Kidney (tissue), 13 donors: ENCODE measurements at regions not wholly inside any gene's neighbourhood (a gene's known extent, or its start where the extent isn't known, plus 50 kb on each side); places are given as distances from the start of the nearest gene placed in this dataset.

Experiments
- DNase-seq, 5 donors: peaks; one replicate each; pipeline ENCODE4 v3.0.0-alpha.2; 2013 to 2020
- FAIRE-seq: peaks from 2 replicates; lab custom pipeline; 2012; peaks lifted over from hg19 to GRCh38; lab: Jason Lieb, UNC
- H3K27ac ChIP-seq, 2 donors: one replicate each; pipeline ENCODE4 v1.7.0; 2013; ENCODE audit warnings: low read depth in 2 of 2, low read length in 2 of 2, inconsistent platforms in 1 of 2
- H3K27me3 ChIP-seq: one replicate; pipeline ENCODE4 v1.7.1; 2013; ENCODE audit warnings: low read length, inconsistent platforms; ENCODE audit not compliant: control insufficient read depth, insufficient read depth
- H3K36me3 ChIP-seq, 3 donors: one replicate each; pipeline versions ENCODE4 v1.7.0 to v1.7.1; 2013; ENCODE audit warnings: low read length in 3 of 3, control low read depth in 1 of 3, inconsistent platforms in 1 of 3; ENCODE audit not compliant: insufficient read depth in 3 of 3, control insufficient read depth in 2 of 3
- H3K4me1 ChIP-seq, 3 donors: one replicate each; pipeline versions ENCODE4 v1.7.0 to v1.7.1; 2013; ENCODE audit warnings: low read length in 3 of 3, inconsistent platforms in 1 of 3, low read depth in 1 of 3; ENCODE audit not compliant: control insufficient read depth in 2 of 3, insufficient read depth in 2 of 3
- H3K4me3 ChIP-seq, 3 donors: one replicate each; pipeline versions ENCODE4 v1.7.0 to v1.8.1; 2013; ENCODE audit warnings: low read length in 3 of 3, control low read depth in 1 of 3, inconsistent platforms in 1 of 3
- H3K9ac ChIP-seq, 3 donors: one replicate each; pipeline versions ENCODE4 v1.7.0 to v1.7.1; 2013; ENCODE audit warnings: low read length in 3 of 3, control low read depth in 1 of 3, inconsistent platforms in 1 of 3
- H3K9me3 ChIP-seq, 3 donors: one replicate each; pipeline versions ENCODE4 v1.7.0 to v1.7.1; 2013; ENCODE audit warnings: low read length in 3 of 3, control low read depth in 1 of 3, inconsistent platforms in 1 of 3; ENCODE audit not compliant: control insufficient read depth in 2 of 3, insufficient read depth in 1 of 3
- intact Hi-C: fragments of 100-400 bp; cut with DNase I; formaldehyde crosslinking; loops from one replicate; pipeline ENCODE4 v1.11.1; 2022
- TF ChIP-seq, protein P1 (sequence below): IDR thresholded peaks from 3 replicates; pipeline ENCODE4 v1.5.1; 2012; ENCODE audit warnings: mild to moderate bottlenecking, moderate library complexity, borderline replicate concordance; ENCODE audit not compliant: insufficient read depth; ENCODE audit errors: extremely low read depth
- donor health status: control.
- donor health status: control.
- donor health status: control.
- donor health status: control.
- donor health status: control.
- donor health status: DM: yes; HTN: yes; CAD: no.
- donor health status: Normal renal cell carcinoma (clear cell type).

DNA sequence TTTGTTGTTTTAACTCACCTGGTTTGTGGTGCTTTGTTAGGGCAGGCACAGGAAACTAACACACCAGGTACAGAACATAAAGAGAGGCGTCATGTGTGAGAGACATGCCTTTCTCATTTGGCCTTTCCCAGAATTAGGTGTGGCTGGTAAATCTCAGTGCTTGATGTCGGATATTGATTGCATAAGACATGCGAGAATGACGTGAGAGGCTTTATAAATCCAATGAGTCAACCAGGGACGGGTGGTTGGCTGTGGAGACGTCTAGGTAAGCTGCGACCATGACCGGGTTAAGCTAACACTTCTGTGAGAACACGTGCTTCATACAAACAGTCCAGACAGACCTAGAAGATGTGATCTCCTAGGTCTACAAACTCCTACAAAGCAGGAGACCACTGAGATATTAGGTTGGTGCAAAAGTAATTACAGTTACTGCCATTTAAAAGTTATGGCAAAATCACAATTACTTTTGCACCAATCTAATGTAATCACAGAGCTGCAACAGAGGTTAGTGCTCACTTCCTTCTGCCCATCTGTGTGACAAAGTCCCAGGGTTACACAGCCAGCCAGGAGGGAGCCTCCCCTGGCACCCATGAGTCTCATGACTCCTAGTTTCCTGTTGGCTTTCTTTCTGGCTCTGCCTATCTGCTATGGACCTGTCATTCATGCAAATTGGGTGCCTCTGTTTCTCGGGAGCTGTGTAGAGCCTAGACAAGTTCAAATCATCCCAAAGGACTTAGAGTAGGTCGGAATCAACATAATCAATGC lies 98.9 kb upstream of the ATP8B1 start:
- H3K27ac ChIP-seq, result no peak overlapping the region
- TF ChIP-seq, protein P1, sequence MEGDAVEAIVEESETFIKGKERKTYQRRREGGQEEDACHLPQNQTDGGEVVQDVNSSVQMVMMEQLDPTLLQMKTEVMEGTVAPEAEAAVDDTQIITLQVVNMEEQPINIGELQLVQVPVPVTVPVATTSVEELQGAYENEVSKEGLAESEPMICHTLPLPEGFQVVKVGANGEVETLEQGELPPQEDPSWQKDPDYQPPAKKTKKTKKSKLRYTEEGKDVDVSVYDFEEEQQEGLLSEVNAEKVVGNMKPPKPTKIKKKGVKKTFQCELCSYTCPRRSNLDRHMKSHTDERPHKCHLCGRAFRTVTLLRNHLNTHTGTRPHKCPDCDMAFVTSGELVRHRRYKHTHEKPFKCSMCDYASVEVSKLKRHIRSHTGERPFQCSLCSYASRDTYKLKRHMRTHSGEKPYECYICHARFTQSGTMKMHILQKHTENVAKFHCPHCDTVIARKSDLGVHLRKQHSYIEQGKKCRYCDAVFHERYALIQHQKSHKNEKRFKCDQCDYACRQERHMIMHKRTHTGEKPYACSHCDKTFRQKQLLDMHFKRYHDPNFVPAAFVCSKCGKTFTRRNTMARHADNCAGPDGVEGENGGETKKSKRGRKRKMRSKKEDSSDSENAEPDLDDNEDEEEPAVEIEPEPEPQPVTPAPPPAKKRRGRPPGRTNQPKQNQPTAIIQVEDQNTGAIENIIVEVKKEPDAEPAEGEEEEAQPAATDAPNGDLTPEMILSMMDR, result no peak
- H3K9ac ChIP-seq, result no peak overlapping the region
- no peak overlapping the region for H3K4me3 ChIP-seq
- H3K9me3 ChIP-seq, result peaks cover 0 to 2% (median 0%) of the 10 kb centered on the region in 3 donors
- H3K27me3 ChIP-seq, result no peaks in the 10 kb centered on the region
- H3K36me3 ChIP-seq, result no peaks in the 10 kb centered on the region
- DNase-seq (no peak), FAIRE-seq (no peak)
- no peaks in the 10 kb centered on the region for H3K4me1 ChIP-seq
- intact Hi-C loops, result no loop called here

DNA sequence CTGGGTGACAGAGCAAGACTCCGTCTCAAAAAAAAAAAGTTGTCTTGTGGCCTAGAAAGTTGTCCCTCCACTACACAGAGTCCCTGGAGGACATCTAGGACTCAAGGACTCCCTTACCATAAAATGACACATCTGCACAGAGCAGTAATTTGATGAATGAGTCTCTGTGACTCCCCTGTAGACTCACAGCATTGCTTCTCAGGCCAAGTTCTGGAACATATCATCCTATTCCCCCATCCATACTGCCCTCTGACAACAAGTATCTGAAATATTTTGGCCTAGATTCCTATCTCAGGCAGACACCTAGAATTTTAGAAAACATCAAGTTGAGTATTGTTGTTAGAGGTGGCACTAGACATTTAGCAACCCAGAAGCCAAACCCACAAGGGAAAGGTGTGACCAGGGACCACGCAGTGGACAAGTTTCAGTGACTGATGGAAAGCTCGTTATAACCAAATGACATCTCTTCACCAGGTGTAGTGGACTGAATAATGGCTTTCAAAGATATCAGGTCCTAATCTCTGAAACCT lies 97.9 kb upstream of the ATP8B1 start:
- no peak overlapping the region for H3K4me3 ChIP-seq

GRCh38 chr18:57898506-57899124 lies 95.5 kb upstream of the ATP8B1 start:
- TF ChIP-seq, protein P1, result no peak
- intact Hi-C loops, result no loop called here
- Histone ChIP-seq H3K27ac (no peak overlapping the region), H3K36me3 (no peaks in the 10 kb centered on the region), H3K4me1 (no peaks in the 10 kb centered on the region), H3K27me3 (no peaks in the 10 kb centered on the region), H3K9ac (no peak overlapping the region), H3K9me3 (peaks cover 0 to 2% (median 0%) of the 10 kb centered on the region in 3 donors), H3K4me3 (no peak overlapping the region)
- FAIRE-seq, result no peak
- no peak for DNase-seq

More for the DNA sequence above, 97.9 kb upstream of the ATP8B1 start:
- TF ChIP-seq, protein P1, result no peak
- DNase-seq (no peak), FAIRE-seq (no peak)
- Histone ChIP-seq H3K27me3 (no peaks in the 10 kb centered on the region), H3K9ac (no peak overlapping the region), H3K36me3 (no peaks in the 10 kb centered on the region), H3K9me3 (peaks cover 0 to 2% (median 0%) of the 10 kb centered on the region in 3 donors), H3K27ac (no peak overlapping the region), H3K4me1 (no peaks in the 10 kb centered on the region)
- intact Hi-C loops, result no loop called here
